Mammary epithelial cell (primary cell): ENCODE measurements at regions not wholly inside any gene's neighbourhood (a gene's known extent, or its start where the extent isn't known, plus 50 kb on each side); places are given as distances from the start of the nearest gene placed in this dataset.

Experiments
- EZH2 ChIP-seq: IDR thresholded peaks from 2 replicates; pipeline ENCODE4 v1.6.1; 2012; ENCODE audit warnings: low read length, inconsistent platforms, borderline replicate concordance
- TF ChIP-seq, protein P1 (sequence below), 2 donors: IDR thresholded peaks in 1 of 2; conservative IDR thresholded peaks in 1 of 2; 2 replicates each; pipeline ENCODE4 v1.5.1; 2011 to 2012; ENCODE audit warnings: inconsistent platforms in 2 of 2, low read length in 2 of 2, mild to moderate bottlenecking in 2 of 2, control low read depth in 1 of 2, low read depth in 1 of 2; ENCODE audit not compliant: insufficient read depth in 1 of 2; ENCODE audit errors: extremely low read depth in 1 of 2

- TF ChIP-seq, protein P1, sequence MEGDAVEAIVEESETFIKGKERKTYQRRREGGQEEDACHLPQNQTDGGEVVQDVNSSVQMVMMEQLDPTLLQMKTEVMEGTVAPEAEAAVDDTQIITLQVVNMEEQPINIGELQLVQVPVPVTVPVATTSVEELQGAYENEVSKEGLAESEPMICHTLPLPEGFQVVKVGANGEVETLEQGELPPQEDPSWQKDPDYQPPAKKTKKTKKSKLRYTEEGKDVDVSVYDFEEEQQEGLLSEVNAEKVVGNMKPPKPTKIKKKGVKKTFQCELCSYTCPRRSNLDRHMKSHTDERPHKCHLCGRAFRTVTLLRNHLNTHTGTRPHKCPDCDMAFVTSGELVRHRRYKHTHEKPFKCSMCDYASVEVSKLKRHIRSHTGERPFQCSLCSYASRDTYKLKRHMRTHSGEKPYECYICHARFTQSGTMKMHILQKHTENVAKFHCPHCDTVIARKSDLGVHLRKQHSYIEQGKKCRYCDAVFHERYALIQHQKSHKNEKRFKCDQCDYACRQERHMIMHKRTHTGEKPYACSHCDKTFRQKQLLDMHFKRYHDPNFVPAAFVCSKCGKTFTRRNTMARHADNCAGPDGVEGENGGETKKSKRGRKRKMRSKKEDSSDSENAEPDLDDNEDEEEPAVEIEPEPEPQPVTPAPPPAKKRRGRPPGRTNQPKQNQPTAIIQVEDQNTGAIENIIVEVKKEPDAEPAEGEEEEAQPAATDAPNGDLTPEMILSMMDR (conservative IDR thresholded peaks at IDR 0.05 in 1 of 2, IDR thresholded peaks at IDR 0.05 in 1 of 2; ENCODE audit: extremely low read depth in 1 of 2, insufficient read depth in 1 of 2, low read depth in 1 of 2, low read length in 2 of 2): no peak
- no peak for TF ChIP-seq EZH2
Observed at GRCh38 chr19:32122258-32122657, 223.2 kb upstream of the ZNF507 start.
